ENCODE measurements at regions not wholly inside any gene's neighbourhood (a gene's known extent, or its start where the extent isn't known, plus 50 kb on each side); places are given as distances from the start of the nearest gene placed in this dataset.

DNA sequence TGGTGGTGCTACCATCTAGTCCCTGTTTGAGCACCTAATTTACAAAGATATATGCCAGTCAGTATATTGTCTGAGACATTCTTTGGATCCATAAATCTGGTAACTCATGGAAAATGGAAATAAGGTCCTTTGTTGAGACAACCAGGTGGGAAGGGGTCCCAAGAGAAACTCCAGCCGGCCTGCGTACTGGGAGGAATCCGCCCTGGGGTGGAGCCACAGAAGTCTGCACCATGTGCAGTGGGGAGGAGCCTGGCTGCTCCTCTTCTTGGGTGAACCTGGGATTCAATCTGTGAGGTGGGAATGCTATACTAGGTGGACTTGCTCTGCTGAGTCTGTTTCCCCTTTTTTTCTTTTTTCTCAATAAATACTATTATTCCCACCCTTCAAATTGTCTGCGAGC is 339.2 kb upstream of the TNRC6C start:
- Histone ChIP-seq H3K27me3 (ENCODE audit: control insufficient read depth in 4 of 4, insufficient read depth in 4 of 4, low read length in 3 of 4) (peaks cover 0 to 4% (median 0%) of the 10 kb centered on the region in 4 donors), H3K4me3 (ENCODE audit: low read depth in 1 of 3, low read length in 3 of 3) (no peak overlapping the region), H3K27ac (ENCODE audit: low read depth in 1 of 2, low read length in 2 of 2) (no peak overlapping the region), H3K4me1 (ENCODE audit: control insufficient read depth in 4 of 4, insufficient read depth in 4 of 4, low read length in 3 of 4) (peaks cover 4 to 12% (median 7%) of the 10 kb centered on the region in 4 donors), H3K36me3 (ENCODE audit: control insufficient read depth in 4 of 4, insufficient read depth in 3 of 4, low read depth in 1 of 4, low read length in 3 of 4) (no peaks in the 10 kb centered on the region), H3K9ac (ENCODE audit: low read depth in 1 of 2, low read length in 2 of 2) (no peak overlapping the region), H3K9me3 (ENCODE audit: control insufficient read depth in 4 of 4, low read length in 3 of 4) (no peaks in the 10 kb centered on the region)
- WGBS = 89% methylated on average over 4 of the region's 4 CpGs
- no peak for DNase-seq (ENCODE audit: low spot score)
- TF ChIP-seq, protein P1, sequence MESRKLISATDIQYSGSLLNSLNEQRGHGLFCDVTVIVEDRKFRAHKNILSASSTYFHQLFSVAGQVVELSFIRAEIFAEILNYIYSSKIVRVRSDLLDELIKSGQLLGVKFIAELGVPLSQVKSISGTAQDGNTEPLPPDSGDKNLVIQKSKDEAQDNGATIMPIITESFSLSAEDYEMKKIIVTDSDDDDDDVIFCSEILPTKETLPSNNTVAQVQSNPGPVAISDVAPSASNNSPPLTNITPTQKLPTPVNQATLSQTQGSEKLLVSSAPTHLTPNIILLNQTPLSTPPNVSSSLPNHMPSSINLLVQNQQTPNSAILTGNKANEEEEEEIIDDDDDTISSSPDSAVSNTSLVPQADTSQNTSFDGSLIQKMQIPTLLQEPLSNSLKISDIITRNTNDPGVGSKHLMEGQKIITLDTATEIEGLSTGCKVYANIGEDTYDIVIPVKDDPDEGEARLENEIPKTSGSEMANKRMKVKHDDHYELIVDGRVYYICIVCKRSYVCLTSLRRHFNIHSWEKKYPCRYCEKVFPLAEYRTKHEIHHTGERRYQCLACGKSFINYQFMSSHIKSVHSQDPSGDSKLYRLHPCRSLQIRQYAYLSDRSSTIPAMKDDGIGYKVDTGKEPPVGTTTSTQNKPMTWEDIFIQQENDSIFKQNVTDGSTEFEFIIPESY (IDR thresholded peaks at IDR 0.05) = no peak
- TF ChIP-seq, protein P2, sequence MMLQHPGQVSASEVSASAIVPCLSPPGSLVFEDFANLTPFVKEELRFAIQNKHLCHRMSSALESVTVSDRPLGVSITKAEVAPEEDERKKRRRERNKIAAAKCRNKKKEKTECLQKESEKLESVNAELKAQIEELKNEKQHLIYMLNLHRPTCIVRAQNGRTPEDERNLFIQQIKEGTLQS (IDR thresholded peaks at IDR 0.05) = no peak
- TF ChIP-seq HNF4G (IDR thresholded peaks at IDR 0.05) (no peak), JUND (IDR thresholded peaks at IDR 0.05) (no peak), NR2F2 (IDR thresholded peaks at IDR 0.05) (no peak)

DNA sequence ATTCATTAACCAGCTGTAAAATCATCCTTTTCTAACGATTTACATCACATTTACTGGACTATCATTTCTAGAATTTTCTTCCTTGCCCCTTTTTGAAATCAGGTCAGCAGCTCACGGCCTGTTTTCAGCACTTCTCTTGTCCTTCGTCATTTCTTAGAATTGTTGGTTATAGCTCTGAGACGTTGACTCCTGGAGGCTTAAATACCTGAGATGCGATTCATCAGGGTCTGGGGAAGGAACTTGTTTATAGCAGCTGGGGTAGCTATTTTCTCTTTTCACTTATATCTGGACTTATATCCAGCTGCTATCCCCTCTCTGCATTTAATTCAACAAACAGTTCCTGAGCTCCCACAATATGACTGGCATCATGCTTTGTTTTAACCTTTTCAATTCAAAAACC is 338.7 kb upstream of the TNRC6C start:
- 84% methylated on average over 5 of the region's 5 CpGs for WGBS
- Histone ChIP-seq H3K4me1 (ENCODE audit: control insufficient read depth in 4 of 4, insufficient read depth in 4 of 4, low read length in 3 of 4) (peaks cover 4 to 12% (median 7%) of the 10 kb centered on the region in 4 donors), H3K27me3 (ENCODE audit: control insufficient read depth in 4 of 4, insufficient read depth in 4 of 4, low read length in 3 of 4) (peaks cover 0 to 4% (median 0%) of the 10 kb centered on the region in 4 donors), H3K9ac (ENCODE audit: low read depth in 1 of 2, low read length in 2 of 2) (no peak overlapping the region), H3K36me3 (ENCODE audit: control insufficient read depth in 4 of 4, insufficient read depth in 3 of 4, low read depth in 1 of 4, low read length in 3 of 4) (no peaks in the 10 kb centered on the region), H3K9me3 (ENCODE audit: control insufficient read depth in 4 of 4, low read length in 3 of 4) (no peaks in the 10 kb centered on the region), H3K4me3 (ENCODE audit: low read depth in 1 of 3, low read length in 3 of 3) (no peak overlapping the region), H3K27ac (ENCODE audit: low read depth in 1 of 2, low read length in 2 of 2) (no peak overlapping the region)
- TF ChIP-seq, protein P2 (IDR thresholded peaks at IDR 0.05) = no peak
- TF ChIP-seq EGR1 (IDR thresholded peaks at IDR 0.05; ENCODE audit: low read depth in 2 of 2) (no peak), SP1 (IDR thresholded peaks at IDR 0.05) (no peak), YY1 (IDR thresholded peaks at IDR 0.05) (no peak), RXRA (IDR thresholded peaks at IDR 0.05) (no peak), HNF4A (conservative IDR thresholded peaks at IDR 0.05) (no peak), TAF1 (conservative IDR thresholded peaks at IDR 0.05) (no peak), FOXA2 (IDR thresholded peaks at IDR 0.05) (no peak), HNF4G (IDR thresholded peaks at IDR 0.05) (no peak), JUND (IDR thresholded peaks at IDR 0.05) (no peak), GABPA (IDR thresholded peaks at IDR 0.05 in 1 of 2, conservative IDR thresholded peaks at IDR 0.05 in 1 of 2) (no peak)
- TF ChIP-seq, protein P1 (IDR thresholded peaks at IDR 0.05) = no peak
- TF ChIP-seq, protein P3, sequence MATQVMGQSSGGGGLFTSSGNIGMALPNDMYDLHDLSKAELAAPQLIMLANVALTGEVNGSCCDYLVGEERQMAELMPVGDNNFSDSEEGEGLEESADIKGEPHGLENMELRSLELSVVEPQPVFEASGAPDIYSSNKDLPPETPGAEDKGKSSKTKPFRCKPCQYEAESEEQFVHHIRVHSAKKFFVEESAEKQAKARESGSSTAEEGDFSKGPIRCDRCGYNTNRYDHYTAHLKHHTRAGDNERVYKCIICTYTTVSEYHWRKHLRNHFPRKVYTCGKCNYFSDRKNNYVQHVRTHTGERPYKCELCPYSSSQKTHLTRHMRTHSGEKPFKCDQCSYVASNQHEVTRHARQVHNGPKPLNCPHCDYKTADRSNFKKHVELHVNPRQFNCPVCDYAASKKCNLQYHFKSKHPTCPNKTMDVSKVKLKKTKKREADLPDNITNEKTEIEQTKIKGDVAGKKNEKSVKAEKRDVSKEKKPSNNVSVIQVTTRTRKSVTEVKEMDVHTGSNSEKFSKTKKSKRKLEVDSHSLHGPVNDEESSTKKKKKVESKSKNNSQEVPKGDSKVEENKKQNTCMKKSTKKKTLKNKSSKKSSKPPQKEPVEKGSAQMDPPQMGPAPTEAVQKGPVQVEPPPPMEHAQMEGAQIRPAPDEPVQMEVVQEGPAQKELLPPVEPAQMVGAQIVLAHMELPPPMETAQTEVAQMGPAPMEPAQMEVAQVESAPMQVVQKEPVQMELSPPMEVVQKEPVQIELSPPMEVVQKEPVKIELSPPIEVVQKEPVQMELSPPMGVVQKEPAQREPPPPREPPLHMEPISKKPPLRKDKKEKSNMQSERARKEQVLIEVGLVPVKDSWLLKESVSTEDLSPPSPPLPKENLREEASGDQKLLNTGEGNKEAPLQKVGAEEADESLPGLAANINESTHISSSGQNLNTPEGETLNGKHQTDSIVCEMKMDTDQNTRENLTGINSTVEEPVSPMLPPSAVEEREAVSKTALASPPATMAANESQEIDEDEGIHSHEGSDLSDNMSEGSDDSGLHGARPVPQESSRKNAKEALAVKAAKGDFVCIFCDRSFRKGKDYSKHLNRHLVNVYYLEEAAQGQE (IDR thresholded peaks at IDR 0.05) = no peak
- TF ChIP-seq, protein P4, sequence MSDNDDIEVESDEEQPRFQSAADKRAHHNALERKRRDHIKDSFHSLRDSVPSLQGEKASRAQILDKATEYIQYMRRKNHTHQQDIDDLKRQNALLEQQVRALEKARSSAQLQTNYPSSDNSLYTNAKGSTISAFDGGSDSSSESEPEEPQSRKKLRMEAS (IDR thresholded peaks at IDR 0.05) = no peak
- DNase-seq (ENCODE audit: low spot score) = no peak

Measured in liver (tissue), 7 donors.